ENCODE measurements at regions not wholly inside any gene's neighbourhood (a gene's known extent, or its start where the extent isn't known, plus 50 kb on each side); places are given as distances from the start of the nearest gene placed in this dataset.

DNA sequence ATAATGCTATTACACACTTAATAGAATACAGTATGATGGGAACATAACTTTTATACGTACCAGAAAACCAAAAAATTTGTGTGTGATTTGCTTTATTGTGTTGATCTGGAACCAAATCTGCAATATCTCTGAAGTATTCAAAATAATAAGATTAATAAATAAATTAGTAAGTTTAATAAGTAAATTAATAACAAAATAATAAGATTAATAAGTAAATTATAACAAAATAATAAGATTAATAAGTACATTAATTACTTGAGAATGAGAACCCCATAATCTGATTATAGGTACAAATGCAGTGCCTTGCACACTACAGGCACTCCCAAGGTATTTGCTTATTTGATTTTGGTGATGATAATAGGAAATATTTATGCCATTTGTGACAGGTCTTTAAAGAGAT lies 267.4 kb downstream of the ZNF326 start:
- Histone ChIP-seq H2BK5ac (ENCODE audit: insufficient read length, low read length) (no peak overlapping the region), H3K4me1 (ENCODE audit: insufficient read depth, low read length) (no peaks in the 10 kb centered on the region), H4K91ac (ENCODE audit: insufficient read length, low read depth, low read length) (no peak overlapping the region), H2BK15ac (ENCODE audit: low read depth, low read length) (no peak overlapping the region), H2AK5ac (ENCODE audit: insufficient read length, low read length) (no peak overlapping the region), H2BK12ac (ENCODE audit: insufficient read length, low read depth, low read length) (no peak overlapping the region), H3K4ac (ENCODE audit: low read depth, low read length) (no peak overlapping the region), H3K79me2 (ENCODE audit: insufficient read depth, low read length) (no peaks in the 10 kb centered on the region), H3K23me2 (ENCODE audit: insufficient read length, low read depth, low read length, poor library complexity, severe bottlenecking) (no peaks in the 10 kb centered on the region), H3K23ac (ENCODE audit: insufficient read length, low read depth, low read length) (no peak overlapping the region), H3K18ac (ENCODE audit: insufficient read length, low read depth, low read length) (no peak overlapping the region), H3K9me3 (ENCODE audit: control insufficient read depth, low read depth, low read length) (no peaks in the 10 kb centered on the region), H3K27me3 (ENCODE audit: insufficient read depth, low read length) (no peaks in the 10 kb centered on the region), H3K27ac (ENCODE audit: insufficient read length, low read depth, low read length) (no peak overlapping the region), H2BK20ac (ENCODE audit: low read depth, low read length, poor library complexity, severe bottlenecking) (no peak overlapping the region), H2AFZ (ENCODE audit: low read length) (no peak overlapping the region), H4K20me1 (ENCODE audit: control insufficient read depth, insufficient read depth, insufficient read length) (no peaks in the 10 kb centered on the region), H3K14ac (ENCODE audit: insufficient read depth, low read length) (no peak overlapping the region), H3T11ph (ENCODE audit: low read length) (no peak overlapping the region), H4K5ac (ENCODE audit: insufficient read length, low read depth, low read length) (no peak overlapping the region), H2BK120ac (ENCODE audit: low read depth, low read length, poor library complexity, severe bottlenecking) (no peak overlapping the region), H3K79me1 (ENCODE audit: insufficient read depth, low read depth, low read length, poor library complexity, severe bottlenecking) (no peaks in the 10 kb centered on the region), H3K56ac (ENCODE audit: insufficient read length, low read depth, low read length) (no peak overlapping the region), H3K9ac (ENCODE audit: extremely low read depth, insufficient read length, low read length) (no peak overlapping the region), H4K8ac (replicated peaks; ENCODE audit: insufficient read length, low read depth, low read length) (no peak overlapping the region), H3K4me2 (ENCODE audit: insufficient read depth, insufficient read length, low read length) (no peak overlapping the region)
- no CpG with 5 or more reads among the region's 1 CpG for WGBS (ENCODE audit: extremely low coverage, insufficient read length, low lambda C conversion rate)
- no peaks in the 10 kb centered on the region for H3K4me1 Mint-ChIP-seq
- no peak overlapping the region for H3K4me3 Mint-ChIP-seq
- TF ChIP-seq, protein P1, sequence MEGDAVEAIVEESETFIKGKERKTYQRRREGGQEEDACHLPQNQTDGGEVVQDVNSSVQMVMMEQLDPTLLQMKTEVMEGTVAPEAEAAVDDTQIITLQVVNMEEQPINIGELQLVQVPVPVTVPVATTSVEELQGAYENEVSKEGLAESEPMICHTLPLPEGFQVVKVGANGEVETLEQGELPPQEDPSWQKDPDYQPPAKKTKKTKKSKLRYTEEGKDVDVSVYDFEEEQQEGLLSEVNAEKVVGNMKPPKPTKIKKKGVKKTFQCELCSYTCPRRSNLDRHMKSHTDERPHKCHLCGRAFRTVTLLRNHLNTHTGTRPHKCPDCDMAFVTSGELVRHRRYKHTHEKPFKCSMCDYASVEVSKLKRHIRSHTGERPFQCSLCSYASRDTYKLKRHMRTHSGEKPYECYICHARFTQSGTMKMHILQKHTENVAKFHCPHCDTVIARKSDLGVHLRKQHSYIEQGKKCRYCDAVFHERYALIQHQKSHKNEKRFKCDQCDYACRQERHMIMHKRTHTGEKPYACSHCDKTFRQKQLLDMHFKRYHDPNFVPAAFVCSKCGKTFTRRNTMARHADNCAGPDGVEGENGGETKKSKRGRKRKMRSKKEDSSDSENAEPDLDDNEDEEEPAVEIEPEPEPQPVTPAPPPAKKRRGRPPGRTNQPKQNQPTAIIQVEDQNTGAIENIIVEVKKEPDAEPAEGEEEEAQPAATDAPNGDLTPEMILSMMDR (conservative IDR thresholded peaks at IDR 0.05) = no peak
- H3K9me3 Mint-ChIP-seq = no peaks in the 10 kb centered on the region
- DNase-seq = no peak
- H3K27ac Mint-ChIP-seq = no peak overlapping the region
- H3K36me3 Mint-ChIP-seq (ENCODE audit: insufficient read depth in 1 of 3, low read depth in 3 of 3) = no peaks in the 10 kb centered on the region
- H3K27me3 Mint-ChIP-seq (ENCODE audit: low read depth) = no peaks in the 10 kb centered on the region
